ENCODE measurements at regions not wholly inside any gene's neighbourhood (a gene's known extent, or its start where the extent isn't known, plus 50 kb on each side); places are given as distances from the start of the nearest gene placed in this dataset.

GRCh38 chr9:24766081-24766480 lies 220.4 kb upstream of the IZUMO3 start:
- no peaks in the 10 kb centered on the region for H3K27me3 ChIP-seq (ENCODE audit: control insufficient read depth, insufficient read depth, low read length, poor library complexity, severe bottlenecking)
- no peaks in the 10 kb centered on the region for H3K9me3 ChIP-seq (ENCODE audit: control insufficient read depth, low read length)
- H3K4me3 ChIP-seq (ENCODE audit: insufficient read depth, low read depth, low read length), result no peak overlapping the region
- 86% methylated on average over 1 of the region's 1 CpG; no CpG with 5 or more reads in 1 of the 2 experiments for WGBS, 2 experiments
- H3K4me1 ChIP-seq (ENCODE audit: control insufficient read depth, insufficient read depth, low read length), result no peaks in the 10 kb centered on the region
- no peak overlapping the region for H3K27ac ChIP-seq (ENCODE audit: insufficient read depth, low read depth, low read length, poor library complexity, severe bottlenecking)
- H3K36me3 ChIP-seq (ENCODE audit: control insufficient read depth, insufficient read depth, low read length), result no peaks in the 10 kb centered on the region

- Histone ChIP-seq H3K27me3 (ENCODE audit: control insufficient read depth, insufficient read depth, low read length, poor library complexity, severe bottlenecking) (no peaks in the 10 kb centered on the region), H3K9me3 (ENCODE audit: control insufficient read depth, low read length) (no peaks in the 10 kb centered on the region), H3K4me1 (ENCODE audit: control insufficient read depth, insufficient read depth, low read length) (no peaks in the 10 kb centered on the region), H3K4me3 (ENCODE audit: insufficient read depth, low read depth, low read length) (no peak overlapping the region), H3K27ac (ENCODE audit: insufficient read depth, low read depth, low read length, poor library complexity, severe bottlenecking) (no peak overlapping the region), H3K36me3 (ENCODE audit: control insufficient read depth, insufficient read depth, low read length) (no peaks in the 10 kb centered on the region)
- WGBS, 2 experiments, result 81% methylated on average over 7 of the region's 7 CpGs
These were observed 219.5 kb upstream of the IZUMO3 start for GRCh38 chr9:24765025-24765756.

GRCh38 chr9:24738421-24738961 lies 192.8 kb upstream of the IZUMO3 start:
- Histone ChIP-seq H3K4me3 (ENCODE audit: insufficient read depth, low read depth, low read length) (no peak overlapping the region), H3K36me3 (ENCODE audit: control insufficient read depth, insufficient read depth, low read length) (no peaks in the 10 kb centered on the region), H3K9me3 (ENCODE audit: control insufficient read depth, low read length) (no peaks in the 10 kb centered on the region), H3K27ac (ENCODE audit: insufficient read depth, low read depth, low read length, poor library complexity, severe bottlenecking) (no peak overlapping the region), H3K27me3 (ENCODE audit: control insufficient read depth, insufficient read depth, low read length, poor library complexity, severe bottlenecking) (no peaks in the 10 kb centered on the region), H3K4me1 (ENCODE audit: control insufficient read depth, insufficient read depth, low read length) (no peaks in the 10 kb centered on the region)
- 96 to 97% methylated on average over 29 of the region's 29 CpGs for WGBS, 2 experiments

- Histone ChIP-seq H3K36me3 (ENCODE audit: control insufficient read depth, insufficient read depth, low read length) (no peaks in the 10 kb centered on the region), H3K27ac (ENCODE audit: insufficient read depth, low read depth, low read length, poor library complexity, severe bottlenecking) (no peak overlapping the region)
- 73 to 89% methylated on average over 1 of the region's 1 CpG for whole genome bisulfite sequencing, 2 experiments
These were observed 186.1 kb upstream of the IZUMO3 start for GRCh38 chr9:24731754-24732153.

GRCh38 chr9:24721621-24722020 lies 175.9 kb upstream of the IZUMO3 start:
- no peaks in the 10 kb centered on the region for H3K4me1 ChIP-seq (ENCODE audit: control insufficient read depth, insufficient read depth, low read length)
- 54% methylated on average over 1 of the region's 1 CpG; no CpG with 5 or more reads in 1 of the 2 experiments for WGBS, 2 experiments
- H3K4me3 ChIP-seq (ENCODE audit: insufficient read depth, low read depth, low read length), result no peak overlapping the region
- no peaks in the 10 kb centered on the region for H3K36me3 ChIP-seq (ENCODE audit: control insufficient read depth, insufficient read depth, low read length)
- H3K27ac ChIP-seq (ENCODE audit: insufficient read depth, low read depth, low read length, poor library complexity, severe bottlenecking), result no peak overlapping the region
- no peaks in the 10 kb centered on the region for H3K27me3 ChIP-seq (ENCODE audit: control insufficient read depth, insufficient read depth, low read length, poor library complexity, severe bottlenecking)
- no peaks in the 10 kb centered on the region for H3K9me3 ChIP-seq (ENCODE audit: control insufficient read depth, low read length)

More at GRCh38 chr9:24731754-24732153, 186.1 kb upstream of the IZUMO3 start:
- Histone ChIP-seq H3K4me1 (ENCODE audit: control insufficient read depth, insufficient read depth, low read length) (no peaks in the 10 kb centered on the region), H3K4me3 (ENCODE audit: insufficient read depth, low read depth, low read length) (no peak overlapping the region), H3K9me3 (ENCODE audit: control insufficient read depth, low read length) (no peaks in the 10 kb centered on the region), H3K27me3 (ENCODE audit: control insufficient read depth, insufficient read depth, low read length, poor library complexity, severe bottlenecking) (no peaks in the 10 kb centered on the region)

- H3K4me3 ChIP-seq (ENCODE audit: insufficient read depth, low read depth, low read length), result no peak overlapping the region
- H3K27ac ChIP-seq (ENCODE audit: insufficient read depth, low read depth, low read length, poor library complexity, severe bottlenecking), result no peak overlapping the region
- no peaks in the 10 kb centered on the region for H3K4me1 ChIP-seq (ENCODE audit: control insufficient read depth, insufficient read depth, low read length)
- no peaks in the 10 kb centered on the region for H3K27me3 ChIP-seq (ENCODE audit: control insufficient read depth, insufficient read depth, low read length, poor library complexity, severe bottlenecking)
- no peaks in the 10 kb centered on the region for H3K36me3 ChIP-seq (ENCODE audit: control insufficient read depth, insufficient read depth, low read length)
- no peaks in the 10 kb centered on the region for H3K9me3 ChIP-seq (ENCODE audit: control insufficient read depth, low read length)
- 100% methylated on average over 2 of the region's 2 CpGs for WGBS, 2 experiments
These were observed 166.5 kb upstream of the IZUMO3 start for GRCh38 chr9:24712206-24712605.

- Histone ChIP-seq H3K4me3 (ENCODE audit: insufficient read depth, low read depth, low read length) (no peak overlapping the region), H3K27ac (ENCODE audit: insufficient read depth, low read depth, low read length, poor library complexity, severe bottlenecking) (no peak overlapping the region), H3K9me3 (ENCODE audit: control insufficient read depth, low read length) (no peaks in the 10 kb centered on the region), H3K4me1 (ENCODE audit: control insufficient read depth, insufficient read depth, low read length) (no peaks in the 10 kb centered on the region), H3K36me3 (ENCODE audit: control insufficient read depth, insufficient read depth, low read length) (no peaks in the 10 kb centered on the region), H3K27me3 (ENCODE audit: control insufficient read depth, insufficient read depth, low read length, poor library complexity, severe bottlenecking) (no peaks in the 10 kb centered on the region)
- WGBS, 2 experiments, result 93 to 100% methylated on average over 1 to 2 of the region's 2 CpGs
These were observed 163.1 kb upstream of the IZUMO3 start for GRCh38 chr9:24708814-24709213.

- no peaks in the 10 kb centered on the region for H3K9me3 ChIP-seq (ENCODE audit: control insufficient read depth, low read length)
- H3K4me3 ChIP-seq (ENCODE audit: insufficient read depth, low read depth, low read length), result no peak overlapping the region
- H3K4me1 ChIP-seq (ENCODE audit: control insufficient read depth, insufficient read depth, low read length), result no peaks in the 10 kb centered on the region
- H3K27me3 ChIP-seq (ENCODE audit: control insufficient read depth, insufficient read depth, low read length, poor library complexity, severe bottlenecking), result no peaks in the 10 kb centered on the region
- no peaks in the 10 kb centered on the region for H3K36me3 ChIP-seq (ENCODE audit: control insufficient read depth, insufficient read depth, low read length)
- no peak overlapping the region for H3K27ac ChIP-seq (ENCODE audit: insufficient read depth, low read depth, low read length, poor library complexity, severe bottlenecking)
- 88 to 100% methylated on average over 1 to 2 of the region's 3 CpGs for WGBS, 2 experiments
These were observed 153.3 kb upstream of the IZUMO3 start for GRCh38 chr9:24698881-24699518.

GRCh38 chr9:24672336-24672735 lies 126.6 kb upstream of the IZUMO3 start:
- Histone ChIP-seq H3K4me1 (ENCODE audit: control insufficient read depth, insufficient read depth, low read length) (no peaks in the 10 kb centered on the region), H3K4me3 (ENCODE audit: insufficient read depth, low read depth, low read length) (no peak overlapping the region), H3K27me3 (ENCODE audit: control insufficient read depth, insufficient read depth, low read length, poor library complexity, severe bottlenecking) (no peaks in the 10 kb centered on the region), H3K27ac (ENCODE audit: insufficient read depth, low read depth, low read length, poor library complexity, severe bottlenecking) (no peak overlapping the region), H3K36me3 (ENCODE audit: control insufficient read depth, insufficient read depth, low read length) (no peaks in the 10 kb centered on the region), H3K9me3 (ENCODE audit: control insufficient read depth, low read length) (no peaks in the 10 kb centered on the region)

- no peaks in the 10 kb centered on the region for H3K9me3 ChIP-seq (ENCODE audit: control insufficient read depth, low read length)
- no peak overlapping the region for H3K4me3 ChIP-seq (ENCODE audit: insufficient read depth, low read depth, low read length)
- WGBS, 2 experiments, result no CpG with 5 or more reads among the region's 3 CpGs
- H3K36me3 ChIP-seq (ENCODE audit: control insufficient read depth, insufficient read depth, low read length), result no peaks in the 10 kb centered on the region
- no peak overlapping the region for H3K27ac ChIP-seq (ENCODE audit: insufficient read depth, low read depth, low read length, poor library complexity, severe bottlenecking)
- H3K4me1 ChIP-seq (ENCODE audit: control insufficient read depth, insufficient read depth, low read length), result no peaks in the 10 kb centered on the region
- no peaks in the 10 kb centered on the region for H3K27me3 ChIP-seq (ENCODE audit: control insufficient read depth, insufficient read depth, low read length, poor library complexity, severe bottlenecking)
These were observed 111.7 kb upstream of the IZUMO3 start for GRCh38 chr9:24657387-24657786.

Measured in ectodermal cell (in vitro differentiated cells).